Transverse colon (tissue), 4 donors: ENCODE measurements at regions not wholly inside any gene's neighbourhood (a gene's known extent, or its start where the extent isn't known, plus 50 kb on each side); places are given as distances from the start of the nearest gene placed in this dataset.

Source experiments
- DNase-seq: peaks from one replicate; pipeline ENCODE4 v3.0.0-alpha.2; 2019
- H3K27ac ChIP-seq, 4 donors: fragments of 200-600 bp; sonication (generic); 2 replicates each; pipeline ENCODE4 v1.5.1; 2016 to 2018; ENCODE audit warnings: inconsistent platforms in 4 of 4
- H3K27me3 ChIP-seq: fragments of 200-600 bp; sonication (generic); 2 replicates; pipeline ENCODE4 v1.5.1; 2017; ENCODE audit warnings: inconsistent platforms
- H3K36me3 ChIP-seq, 4 donors: fragments of 200-600 bp; sonication (generic); 2 replicates each; pipeline ENCODE4 v1.5.1; 2017 to 2019; ENCODE audit warnings: inconsistent platforms in 4 of 4
- H3K4me1 ChIP-seq, 4 donors: fragments of 200-600 bp; sonication (generic); 2 replicates each; pipeline ENCODE4 v1.5.1; 2017 to 2020; ENCODE audit warnings: inconsistent platforms in 4 of 4
- H3K4me3 ChIP-seq, 4 donors: fragments of 200-600 bp; sonication (generic); 1 replicate in 1 of 4; 2 replicates in 3 of 4; pipeline versions ENCODE4 v1.5.1 to v1.6.1; 2017 to 2019; ENCODE audit warnings: inconsistent platforms in 4 of 4
- H3K9me3 ChIP-seq, 2 donors: fragments of 200-600 bp; sonication (generic); 2 replicates each; pipeline ENCODE4 v1.5.1; 2017 to 2019; ENCODE audit warnings: inconsistent platforms in 2 of 2
- EP300 ChIP-seq: sonication (generic); formaldehyde crosslinking; IDR thresholded peaks from one replicate; pipeline ENCODE4 v1.6.1; 2017; ENCODE audit warnings: antibody characterized with exemption, low read depth
- POLR2A ChIP-seq: fragments of 450-650 bp; IDR thresholded peaks from one replicate; pipeline ENCODE4 v1.6.1; 2016; ENCODE audit warnings: antibody characterized with exemption, mild to moderate bottlenecking, moderate library complexity
- POLR2AphosphoS5 ChIP-seq, 3 donors: sonication (generic); formaldehyde crosslinking; IDR thresholded peaks; one replicate each; pipeline ENCODE4 v1.6.1; 2016; ENCODE audit warnings: antibody characterized with exemption in 3 of 3
- WGBS, 2 donors: methylation state at CpG; one replicate each; pipeline ENCODE4 v1.1.5; 2018; ENCODE audit warnings: low coverage in 1 of 2; 5-methylcytosine and 5-hydroxymethylcytosine counted together
- in situ Hi-C, 4 donors: fragments of 200-750 bp; cut with MboI; loops; one replicate each; pipeline versions ENCODE4 v1.15.0 to v1.15.1; 2017; ENCODE audit warnings: low sequenced_read_pairs in 3 of 4, low pct_ligation_motif_present in 1 of 4, low pct_unique_long_range_greater_than_20kb in 1 of 4
- intact Hi-C: fragments of 100-400 bp; cut with DNase I; formaldehyde crosslinking; loops from one replicate; pipeline ENCODE4 v1.15.1; 2023; ENCODE audit warnings: low total_unique reads
- TF ChIP-seq, protein P1 (sequence below), 5 experiments: fragments of 200-600 bp in 3 of 5; fragments of 450-650 bp in 2 of 5; sonication (generic) in 3 of 5; IDR thresholded peaks; 1 replicate in 2 of 5; 2 replicates in 3 of 5; pipeline ENCODE4 v1.5.1; 2016 to 2017; ENCODE audit warnings: antibody characterized with exemption in 5 of 5, inconsistent platforms in 3 of 5, mild to moderate bottlenecking in 2 of 5, moderate library complexity in 1 of 5

DNA sequence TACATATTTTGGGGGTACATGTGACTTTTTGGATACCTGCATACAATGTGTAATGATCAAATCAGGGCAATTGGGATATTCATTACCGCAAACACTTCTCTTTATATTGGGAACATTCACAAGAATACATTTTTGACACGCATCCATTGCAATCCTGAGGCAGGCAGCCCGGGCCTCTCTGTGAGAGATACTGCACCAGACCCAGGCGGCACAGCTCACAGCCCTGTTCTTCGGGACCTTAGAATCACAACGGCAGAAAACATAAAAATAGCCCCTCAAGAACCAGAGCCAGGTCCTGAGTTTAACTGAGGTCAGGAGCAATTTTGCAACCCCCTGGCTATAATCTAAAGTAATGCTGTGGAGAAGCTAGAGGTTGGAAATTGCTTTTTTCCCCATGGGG, 90.8 kb upstream of the PGBD5 start:
- Histone ChIP-seq H3K9me3 (no peaks in the 10 kb centered on the region), H3K27me3 (no peaks in the 10 kb centered on the region), H3K36me3 (no peaks in the 10 kb centered on the region), H3K4me3 (no peak overlapping the region), H3K27ac (no peak overlapping the region), H3K4me1 (no peaks in the 10 kb centered on the region)
- intact Hi-C loops: no loop called here
- DNase-seq: no peak
- 91 to 97% methylated on average over 5 to 6 of the region's 6 CpGs for WGBS, 2 donors
- TF ChIP-seq EP300 (no peak), POLR2AphosphoS5 (IDR thresholded peaks at IDR 0.05) (no peak), POLR2A (no peak)
- TF ChIP-seq, protein P1, sequence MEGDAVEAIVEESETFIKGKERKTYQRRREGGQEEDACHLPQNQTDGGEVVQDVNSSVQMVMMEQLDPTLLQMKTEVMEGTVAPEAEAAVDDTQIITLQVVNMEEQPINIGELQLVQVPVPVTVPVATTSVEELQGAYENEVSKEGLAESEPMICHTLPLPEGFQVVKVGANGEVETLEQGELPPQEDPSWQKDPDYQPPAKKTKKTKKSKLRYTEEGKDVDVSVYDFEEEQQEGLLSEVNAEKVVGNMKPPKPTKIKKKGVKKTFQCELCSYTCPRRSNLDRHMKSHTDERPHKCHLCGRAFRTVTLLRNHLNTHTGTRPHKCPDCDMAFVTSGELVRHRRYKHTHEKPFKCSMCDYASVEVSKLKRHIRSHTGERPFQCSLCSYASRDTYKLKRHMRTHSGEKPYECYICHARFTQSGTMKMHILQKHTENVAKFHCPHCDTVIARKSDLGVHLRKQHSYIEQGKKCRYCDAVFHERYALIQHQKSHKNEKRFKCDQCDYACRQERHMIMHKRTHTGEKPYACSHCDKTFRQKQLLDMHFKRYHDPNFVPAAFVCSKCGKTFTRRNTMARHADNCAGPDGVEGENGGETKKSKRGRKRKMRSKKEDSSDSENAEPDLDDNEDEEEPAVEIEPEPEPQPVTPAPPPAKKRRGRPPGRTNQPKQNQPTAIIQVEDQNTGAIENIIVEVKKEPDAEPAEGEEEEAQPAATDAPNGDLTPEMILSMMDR (IDR thresholded peaks at IDR 0.05): no peak
- in situ Hi-C loops: no loop called here

DNA sequence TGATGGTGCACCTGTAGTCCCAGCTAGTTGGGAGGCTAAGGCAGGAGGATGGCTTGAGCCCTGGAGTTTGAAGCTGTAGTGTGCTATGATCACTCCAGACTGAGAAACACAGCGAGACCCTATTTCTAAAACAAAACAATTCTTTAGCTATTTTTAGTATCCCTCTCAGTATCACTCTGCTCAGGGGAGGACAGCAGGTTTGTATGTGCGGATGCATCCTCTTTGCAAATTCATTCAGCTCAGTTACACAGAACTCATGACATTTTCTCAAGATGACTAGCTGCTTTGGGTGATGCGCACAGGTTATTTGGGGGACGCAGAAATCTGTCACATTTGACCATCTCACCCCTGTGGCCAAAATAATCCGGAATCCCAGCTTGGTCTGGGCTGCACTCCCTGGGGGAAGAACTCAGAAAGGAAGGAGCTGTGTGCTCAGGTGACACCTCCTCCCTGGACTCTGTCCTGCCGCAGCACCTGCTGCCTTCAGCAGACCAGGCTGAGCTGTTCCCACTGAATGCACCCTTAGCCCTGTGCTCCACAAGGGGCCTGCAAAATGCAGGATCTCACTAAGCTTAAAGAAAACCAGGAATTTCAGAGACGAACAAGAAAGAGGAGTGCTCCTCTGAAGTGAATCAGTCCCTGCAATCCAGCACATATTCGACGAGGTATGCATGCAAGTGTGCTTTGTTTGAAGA, 89.5 kb upstream of the PGBD5 start:
- no peaks in the 10 kb centered on the region for H3K4me1 ChIP-seq
- no peak overlapping the region for H3K4me3 ChIP-seq
- H3K9me3 ChIP-seq: no peaks in the 10 kb centered on the region
- in situ Hi-C loops (no loop called here), intact Hi-C loops (no loop called here)
- H3K27me3 ChIP-seq: no peaks in the 10 kb centered on the region
- H3K27ac ChIP-seq: no peak overlapping the region
- WGBS, 2 donors: 40% methylated on average over 9 of the region's 9 CpGs; no CpG with 5 or more reads in 1 of the 2 donors
- H3K36me3 ChIP-seq: no peaks in the 10 kb centered on the region
- no peak for TF ChIP-seq POLR2A
- no peak for TF ChIP-seq POLR2AphosphoS5 (IDR thresholded peaks at IDR 0.05)
- TF ChIP-seq, protein P1 (IDR thresholded peaks at IDR 0.05): no peak
- no peak for TF ChIP-seq EP300
- no peak for DNase-seq

DNA sequence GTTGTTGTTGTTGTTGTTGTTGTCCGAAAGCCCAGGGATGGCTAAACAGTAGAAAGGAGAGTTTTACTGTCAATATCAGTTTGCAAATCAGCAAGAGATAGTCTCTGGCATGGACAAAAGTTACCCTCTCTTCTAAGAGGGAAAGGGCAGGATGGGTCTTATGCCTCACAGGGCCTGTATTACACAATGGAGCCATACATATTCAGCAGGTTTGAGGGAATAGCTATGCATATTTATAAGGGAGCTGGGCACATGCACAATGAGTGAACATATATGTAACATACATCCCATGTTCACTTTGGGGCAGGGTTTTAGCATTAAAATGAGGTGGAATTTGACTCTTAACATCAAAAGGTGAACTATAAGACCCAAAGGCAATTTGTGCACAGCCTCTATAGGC, 84.4 kb upstream of the PGBD5 start:
- H3K36me3 ChIP-seq: no peaks in the 10 kb centered on the region
- in situ Hi-C loops (no loop called here), intact Hi-C loops (no loop called here)
- no peaks in the 10 kb centered on the region for H3K27me3 ChIP-seq
- H3K4me3 ChIP-seq: no peak overlapping the region
- H3K27ac ChIP-seq: no peak overlapping the region
- H3K9me3 ChIP-seq: no peaks in the 10 kb centered on the region
- 80% methylated on average over 1 of the region's 1 CpG; no CpG with 5 or more reads in 1 of the 2 donors for WGBS, 2 donors
- TF ChIP-seq POLR2AphosphoS5 (IDR thresholded peaks at IDR 0.05) (no peak), POLR2A (no peak), EP300 (no peak)
- TF ChIP-seq, protein P1 (IDR thresholded peaks at IDR 0.05): no peak
- H3K4me1 ChIP-seq: no peaks in the 10 kb centered on the region
- DNase-seq: no peak

GRCh38 chr1:230509281-230509977, 83.3 kb upstream of the PGBD5 start:
- Histone ChIP-seq H3K27ac (no peak overlapping the region), H3K4me3 (no peak overlapping the region), H3K27me3 (no peaks in the 10 kb centered on the region), H3K9me3 (no peaks in the 10 kb centered on the region), H3K36me3 (no peaks in the 10 kb centered on the region), H3K4me1 (no peaks in the 10 kb centered on the region)
- TF ChIP-seq POLR2AphosphoS5 (IDR thresholded peaks at IDR 0.05) (no peak), POLR2A (no peak), EP300 (no peak)
- TF ChIP-seq, protein P1 (IDR thresholded peaks at IDR 0.05): no peak
- no peak for DNase-seq
- intact Hi-C loops: no loop called here
- 67% methylated on average over 5 of the region's 5 CpGs; no CpG with 5 or more reads in 1 of the 2 donors for WGBS, 2 donors
- in situ Hi-C loops: no loop called here
